Osteocyte (in vitro differentiated cells): ENCODE measurements at regions not wholly inside any gene's neighbourhood (a gene's known extent, or its start where the extent isn't known, plus 50 kb on each side); places are given as distances from the start of the nearest gene placed in this dataset.
A peak's percentile ranks its signal among the peaks of the same experiment; 100 is the strongest.
"Not testable (repeated sequence)": the region's sequence is repeated elsewhere in the genome, so short reads cannot be mapped to it uniquely, and the experiment has no call there.

Experiments used
- DNase-seq: peaks from one replicate; pipeline ENCODE4 v3.0.0; 2021; ENCODE audit warnings: mixed read lengths; ENCODE audit not compliant: unreplicated experiment; ENCODE audit errors: extremely low spot score
- H3K27ac Mint-ChIP-seq: one replicate; pipeline ENCODE4 v1.8.0; 2021; ENCODE audit warnings: mild to moderate bottlenecking, mixed read lengths; ENCODE audit not compliant: unreplicated experiment
- H3K27me3 Mint-ChIP-seq: one replicate; pipeline ENCODE4 v1.8.0; 2021; ENCODE audit warnings: mixed read lengths; ENCODE audit not compliant: unreplicated experiment
- H3K36me3 Mint-ChIP-seq: one replicate; pipeline ENCODE4 v1.8.0; 2021; ENCODE audit warnings: mixed read lengths; ENCODE audit not compliant: unreplicated experiment
- H3K4me1 Mint-ChIP-seq: one replicate; pipeline ENCODE4 v1.8.0; 2021; ENCODE audit warnings: mixed read lengths; ENCODE audit not compliant: unreplicated experiment
- H3K4me3 Mint-ChIP-seq: one replicate; pipeline ENCODE4 v1.8.0; 2021; ENCODE audit warnings: mild to moderate bottlenecking, moderate library complexity, mixed read lengths; ENCODE audit not compliant: unreplicated experiment
- H3K9me3 Mint-ChIP-seq: one replicate; pipeline ENCODE4 v1.8.0; 2021; ENCODE audit warnings: mixed read lengths; ENCODE audit not compliant: unreplicated experiment
- CTCF ChIP-seq: fragments of 200-600 bp; sonication (generic); IDR thresholded peaks from 2 replicates; pipeline ENCODE4 v1.5.0; 2021; ENCODE audit warnings: antibody characterized with exemption, mild to moderate bottlenecking, moderate library complexity

- Mint-ChIP-seq H3K4me3 (no peak overlapping the region), H3K27ac (no peak overlapping the region), H3K36me3 (no peaks in the 10 kb centered on the region), H3K9me3 (peaks cover 4% of the 10 kb centered on the region), H3K4me1 (no peaks in the 10 kb centered on the region), H3K27me3 (no peaks in the 10 kb centered on the region)
- TF ChIP-seq CTCF, result no peak
- DNase-seq, result no peak
These were observed 120.6 kb downstream of the SLITRK1 start for GRCh38 chr13:83761631-83762030.

- not testable (repeated sequence) for H3K36me3 Mint-ChIP-seq, H3K27me3 Mint-ChIP-seq, DNase-seq, H3K27ac Mint-ChIP-seq, H3K4me3 Mint-ChIP-seq
- peaks cover 27% of the 10 kb centered on the region for H3K4me1 Mint-ChIP-seq
- H3K9me3 Mint-ChIP-seq, result peaks cover 16% of the 10 kb centered on the region
These were observed 127.1 kb downstream of the SLITRK1 start for GRCh38 chr13:83755210-83755609.

- no peaks in the 10 kb centered on the region for H3K27me3 Mint-ChIP-seq
- no peak overlapping the region for H3K27ac Mint-ChIP-seq
- peaks cover 27% of the 10 kb centered on the region for H3K4me1 Mint-ChIP-seq
- no peak overlapping the region for H3K4me3 Mint-ChIP-seq
- DNase-seq, result no peak
- peaks cover 4% of the 10 kb centered on the region for H3K36me3 Mint-ChIP-seq
- no peak for TF ChIP-seq CTCF
- H3K9me3 Mint-ChIP-seq, result peaks cover 17% of the 10 kb centered on the region
These were observed 128.2 kb downstream of the SLITRK1 start for GRCh38 chr13:83753912-83754624.

- no peak overlapping the region for H3K4me3 Mint-ChIP-seq
- H3K9me3 Mint-ChIP-seq, result peaks cover 20% of the 10 kb centered on the region
- peaks cover 4% of the 10 kb centered on the region for H3K36me3 Mint-ChIP-seq
- no peak for TF ChIP-seq CTCF
- peak overlapping the region; percentile 21 for H3K27ac Mint-ChIP-seq
- H3K4me1 Mint-ChIP-seq, result peaks cover 27% of the 10 kb centered on the region
- no peak for DNase-seq
- no peaks in the 10 kb centered on the region for H3K27me3 Mint-ChIP-seq
These were observed 130.1 kb downstream of the SLITRK1 start for GRCh38 chr13:83752141-83752540.

- Mint-ChIP-seq H3K27ac (no peak overlapping the region), H3K4me1 (no peaks in the 10 kb centered on the region), H3K27me3 (no peaks in the 10 kb centered on the region), H3K9me3 (no peaks in the 10 kb centered on the region), H3K36me3 (no peaks in the 10 kb centered on the region), H3K4me3 (no peak overlapping the region)
- no peak for DNase-seq
- no peak for TF ChIP-seq CTCF
These were observed 141.7 kb downstream of the SLITRK1 start for GRCh38 chr13:83740622-83741021.
